ENCODE measurements at regions not wholly inside any gene's neighbourhood (a gene's known extent, or its start where the extent isn't known, plus 50 kb on each side); places are given as distances from the start of the nearest gene placed in this dataset.

DNA sequence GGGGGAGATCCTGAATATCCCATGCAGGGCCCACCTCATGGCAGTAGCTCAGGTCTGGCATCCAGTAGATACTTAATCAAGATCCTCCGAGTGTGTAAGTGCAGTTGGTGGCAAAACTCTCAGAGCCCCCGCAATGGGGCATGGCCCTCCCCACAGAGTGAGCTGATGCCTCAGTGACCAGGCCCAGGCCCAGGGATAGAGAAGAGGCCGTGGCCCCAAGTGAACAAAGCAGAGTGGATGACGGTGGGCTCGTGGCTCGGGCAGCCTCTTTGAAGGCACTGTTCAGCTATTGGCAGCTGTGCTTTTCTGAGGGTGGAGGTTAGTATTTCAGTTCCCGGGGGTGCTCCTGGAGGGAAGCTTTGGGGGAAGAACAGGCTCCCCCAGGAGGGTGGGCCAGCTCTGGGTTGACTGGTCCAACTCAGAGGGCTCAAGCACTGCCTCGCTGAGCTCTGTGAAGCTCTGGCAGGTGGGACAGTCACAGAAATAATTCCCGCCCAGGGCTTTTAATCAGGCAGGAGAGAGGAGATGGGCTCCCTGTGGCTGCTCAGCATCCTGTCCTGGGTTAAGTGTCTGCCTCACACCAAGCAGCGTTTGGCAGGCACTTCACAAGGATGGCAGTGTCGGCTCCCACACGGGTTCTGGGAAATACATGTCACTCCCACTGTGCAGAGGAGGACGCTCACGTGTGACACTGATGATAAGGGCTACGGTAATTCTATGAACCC is 583.6 kb downstream of the TCERG1L start:
- TF ChIP-seq POLR2AphosphoS5 (IDR thresholded peaks at IDR 0.05; ENCODE audit: low read depth, low read length) (no peak), SIN3A (IDR thresholded peaks at IDR 0.05; ENCODE audit: borderline replicate concordance, insufficient read depth, low read depth, low read length) (no peak)
- ChIA-PET POLR2A (no interaction called here), CTCF (no interaction called here)
- Histone ChIP-seq H3K36me3 (ENCODE audit: control insufficient read depth, insufficient read depth, low read length) (no peaks in the 10 kb centered on the region), H3K27me3 (ENCODE audit: control insufficient read depth, insufficient read depth, low read length) (peaks cover 9% of the 10 kb centered on the region), H3K27ac (ENCODE audit: low read length) (no peak overlapping the region), H3K4me3 (ENCODE audit: low read depth in 2 of 2, low read length in 2 of 2) (no peak overlapping the region), H3K9me3 (ENCODE audit: control insufficient read depth, insufficient read depth, low read depth, low read length) (no peaks in the 10 kb centered on the region), H3K4me1 (ENCODE audit: control insufficient read depth, insufficient read depth, low read length) (no peaks in the 10 kb centered on the region)
- BruUV-seq (replicated peaks), result no TSS peak
- no peak for ATAC-seq
- intact Hi-C loops (cut with micrococcal nuclease; ENCODE audit: unreplicated experiment), result no loop called here
- in situ Hi-C loops (cut with HindIII; ENCODE audit: low pct_unique_long_range_greater_than_20kb, low sequenced_read_pairs), result no loop called here
- no peak for DNase-seq (ENCODE audit: low read depth, low spot score)

- TF ChIP-seq, protein P1, sequence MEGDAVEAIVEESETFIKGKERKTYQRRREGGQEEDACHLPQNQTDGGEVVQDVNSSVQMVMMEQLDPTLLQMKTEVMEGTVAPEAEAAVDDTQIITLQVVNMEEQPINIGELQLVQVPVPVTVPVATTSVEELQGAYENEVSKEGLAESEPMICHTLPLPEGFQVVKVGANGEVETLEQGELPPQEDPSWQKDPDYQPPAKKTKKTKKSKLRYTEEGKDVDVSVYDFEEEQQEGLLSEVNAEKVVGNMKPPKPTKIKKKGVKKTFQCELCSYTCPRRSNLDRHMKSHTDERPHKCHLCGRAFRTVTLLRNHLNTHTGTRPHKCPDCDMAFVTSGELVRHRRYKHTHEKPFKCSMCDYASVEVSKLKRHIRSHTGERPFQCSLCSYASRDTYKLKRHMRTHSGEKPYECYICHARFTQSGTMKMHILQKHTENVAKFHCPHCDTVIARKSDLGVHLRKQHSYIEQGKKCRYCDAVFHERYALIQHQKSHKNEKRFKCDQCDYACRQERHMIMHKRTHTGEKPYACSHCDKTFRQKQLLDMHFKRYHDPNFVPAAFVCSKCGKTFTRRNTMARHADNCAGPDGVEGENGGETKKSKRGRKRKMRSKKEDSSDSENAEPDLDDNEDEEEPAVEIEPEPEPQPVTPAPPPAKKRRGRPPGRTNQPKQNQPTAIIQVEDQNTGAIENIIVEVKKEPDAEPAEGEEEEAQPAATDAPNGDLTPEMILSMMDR (IDR thresholded peaks at IDR 0.05), result no peak
- TF ChIP-seq TCF7L2 (IDR thresholded peaks at IDR 0.05; ENCODE audit: low read depth, low read length), result no peak
- no peak for TF ChIP-seq POLR2AphosphoS5 (IDR thresholded peaks at IDR 0.05; ENCODE audit: low read depth, low read length)
- TF ChIP-seq, protein P2, sequence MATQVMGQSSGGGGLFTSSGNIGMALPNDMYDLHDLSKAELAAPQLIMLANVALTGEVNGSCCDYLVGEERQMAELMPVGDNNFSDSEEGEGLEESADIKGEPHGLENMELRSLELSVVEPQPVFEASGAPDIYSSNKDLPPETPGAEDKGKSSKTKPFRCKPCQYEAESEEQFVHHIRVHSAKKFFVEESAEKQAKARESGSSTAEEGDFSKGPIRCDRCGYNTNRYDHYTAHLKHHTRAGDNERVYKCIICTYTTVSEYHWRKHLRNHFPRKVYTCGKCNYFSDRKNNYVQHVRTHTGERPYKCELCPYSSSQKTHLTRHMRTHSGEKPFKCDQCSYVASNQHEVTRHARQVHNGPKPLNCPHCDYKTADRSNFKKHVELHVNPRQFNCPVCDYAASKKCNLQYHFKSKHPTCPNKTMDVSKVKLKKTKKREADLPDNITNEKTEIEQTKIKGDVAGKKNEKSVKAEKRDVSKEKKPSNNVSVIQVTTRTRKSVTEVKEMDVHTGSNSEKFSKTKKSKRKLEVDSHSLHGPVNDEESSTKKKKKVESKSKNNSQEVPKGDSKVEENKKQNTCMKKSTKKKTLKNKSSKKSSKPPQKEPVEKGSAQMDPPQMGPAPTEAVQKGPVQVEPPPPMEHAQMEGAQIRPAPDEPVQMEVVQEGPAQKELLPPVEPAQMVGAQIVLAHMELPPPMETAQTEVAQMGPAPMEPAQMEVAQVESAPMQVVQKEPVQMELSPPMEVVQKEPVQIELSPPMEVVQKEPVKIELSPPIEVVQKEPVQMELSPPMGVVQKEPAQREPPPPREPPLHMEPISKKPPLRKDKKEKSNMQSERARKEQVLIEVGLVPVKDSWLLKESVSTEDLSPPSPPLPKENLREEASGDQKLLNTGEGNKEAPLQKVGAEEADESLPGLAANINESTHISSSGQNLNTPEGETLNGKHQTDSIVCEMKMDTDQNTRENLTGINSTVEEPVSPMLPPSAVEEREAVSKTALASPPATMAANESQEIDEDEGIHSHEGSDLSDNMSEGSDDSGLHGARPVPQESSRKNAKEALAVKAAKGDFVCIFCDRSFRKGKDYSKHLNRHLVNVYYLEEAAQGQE (IDR thresholded peaks at IDR 0.05; ENCODE audit: insufficient read depth in 1 of 2, low read depth in 2 of 2, low read length in 1 of 2), result no peak
- no peak for TF ChIP-seq SIN3A (IDR thresholded peaks at IDR 0.05; ENCODE audit: borderline replicate concordance, insufficient read depth, low read depth, low read length)
- CTCF ChIA-PET, result no interaction called here
- H3K36me3 ChIP-seq (ENCODE audit: control insufficient read depth, insufficient read depth, low read length), result no peaks in the 10 kb centered on the region
- DNase-seq (ENCODE audit: low read depth, low spot score) (no peak), ATAC-seq (no peak)
- no peak overlapping the region for H3K4me3 ChIP-seq (ENCODE audit: low read depth in 2 of 2, low read length in 2 of 2)
- in situ Hi-C loops (cut with HindIII; ENCODE audit: low pct_unique_long_range_greater_than_20kb, low sequenced_read_pairs), result no loop called here
- no peaks in the 10 kb centered on the region for H3K9me3 ChIP-seq (ENCODE audit: control insufficient read depth, insufficient read depth, low read depth, low read length)
- BruUV-seq (replicated peaks), result no TSS peak
- POLR2A ChIA-PET, result no interaction called here
- H3K27me3 ChIP-seq (ENCODE audit: control insufficient read depth, insufficient read depth, low read length), result peaks cover 12% of the 10 kb centered on the region
- intact Hi-C loops (cut with micrococcal nuclease; ENCODE audit: unreplicated experiment), result no loop called here
- no peaks in the 10 kb centered on the region for H3K4me1 ChIP-seq (ENCODE audit: control insufficient read depth, insufficient read depth, low read length)
- H3K27ac ChIP-seq (ENCODE audit: low read length), result no peak overlapping the region
These were observed 582.8 kb downstream of the TCERG1L start for GRCh38 chr10:130728531-130729215.

- Histone ChIP-seq H3K27me3 (ENCODE audit: control insufficient read depth, insufficient read depth, low read length) (peaks cover 12% of the 10 kb centered on the region), H3K4me1 (ENCODE audit: control insufficient read depth, insufficient read depth, low read length) (no peaks in the 10 kb centered on the region), H3K36me3 (ENCODE audit: control insufficient read depth, insufficient read depth, low read length) (no peaks in the 10 kb centered on the region), H3K27ac (ENCODE audit: low read length) (no peak overlapping the region), H3K4me3 (ENCODE audit: low read depth in 2 of 2, low read length in 2 of 2) (no peak overlapping the region), H3K9me3 (ENCODE audit: control insufficient read depth, insufficient read depth, low read depth, low read length) (no peaks in the 10 kb centered on the region)
- ATAC-seq (no peak), DNase-seq (ENCODE audit: low read depth, low spot score) (no peak)
- intact Hi-C loops (cut with micrococcal nuclease; ENCODE audit: unreplicated experiment), result no loop called here
- in situ Hi-C loops (cut with HindIII; ENCODE audit: low pct_unique_long_range_greater_than_20kb, low sequenced_read_pairs), result no loop called here
- BruUV-seq (replicated peaks), result no TSS peak
- CTCF ChIA-PET, result no interaction called here
- TF ChIP-seq, protein P1 (IDR thresholded peaks at IDR 0.05), result no peak
- TF ChIP-seq, protein P2 (IDR thresholded peaks at IDR 0.05; ENCODE audit: insufficient read depth in 1 of 2, low read depth in 2 of 2, low read length in 1 of 2), result no peak
- no peak for TF ChIP-seq SIN3A (IDR thresholded peaks at IDR 0.05; ENCODE audit: borderline replicate concordance, insufficient read depth, low read depth, low read length)
- TF ChIP-seq TCF7L2 (IDR thresholded peaks at IDR 0.05; ENCODE audit: low read depth, low read length), result no peak
- TF ChIP-seq POLR2AphosphoS5 (IDR thresholded peaks at IDR 0.05; ENCODE audit: low read depth, low read length), result no peak
- POLR2A ChIA-PET, result no interaction called here
These were observed 581.6 kb downstream of the TCERG1L start for GRCh38 chr10:130729876-130730275.
